Mucosa of rectum (tissue), 2 donors: ENCODE measurements at regions not wholly inside any gene's neighbourhood (a gene's known extent, or its start where the extent isn't known, plus 50 kb on each side); places are given as distances from the start of the nearest gene placed in this dataset.
"Not testable (repeated sequence)": the region's sequence is repeated elsewhere in the genome, so short reads cannot be mapped to it uniquely, and the experiment has no call there.

ENCODE experiments used
- H3K27ac ChIP-seq, 2 donors: one replicate each; pipeline ENCODE4 v1.7.0; 2013; ENCODE audit warnings: inconsistent platforms in 2 of 2, low read depth in 2 of 2, low read length in 2 of 2
- H3K27me3 ChIP-seq, 2 donors: one replicate each; pipeline ENCODE4 v1.7.0; 2013; ENCODE audit warnings: low read length in 2 of 2; ENCODE audit not compliant: control insufficient read depth in 2 of 2, insufficient read depth in 2 of 2
- H3K36me3 ChIP-seq, 2 donors: one replicate each; pipeline ENCODE4 v1.7.0; 2013; ENCODE audit warnings: low read length in 2 of 2; ENCODE audit not compliant: control insufficient read depth in 2 of 2, insufficient read depth in 2 of 2
- H3K4me1 ChIP-seq, 2 donors: one replicate each; pipeline ENCODE4 v1.7.0; 2013; ENCODE audit warnings: low read length in 2 of 2, mild to moderate bottlenecking in 1 of 2; ENCODE audit not compliant: control insufficient read depth in 2 of 2, insufficient read depth in 2 of 2
- H3K4me3 ChIP-seq, 2 donors: one replicate each; pipeline ENCODE4 v1.7.0; 2013; ENCODE audit warnings: low read length in 2 of 2
- H3K9ac ChIP-seq, 2 donors: one replicate each; pipeline ENCODE4 v1.7.0; 2013; ENCODE audit warnings: low read length in 2 of 2, low read depth in 1 of 2, mild to moderate bottlenecking in 1 of 2
- H3K9me3 ChIP-seq, 2 donors: one replicate each; pipeline ENCODE4 v1.7.0; 2013; ENCODE audit warnings: low read length in 2 of 2; ENCODE audit not compliant: control insufficient read depth in 2 of 2
- donor health status: healthy.
- donor health status: Normal muscosa, but diverticular disease.

DNA sequence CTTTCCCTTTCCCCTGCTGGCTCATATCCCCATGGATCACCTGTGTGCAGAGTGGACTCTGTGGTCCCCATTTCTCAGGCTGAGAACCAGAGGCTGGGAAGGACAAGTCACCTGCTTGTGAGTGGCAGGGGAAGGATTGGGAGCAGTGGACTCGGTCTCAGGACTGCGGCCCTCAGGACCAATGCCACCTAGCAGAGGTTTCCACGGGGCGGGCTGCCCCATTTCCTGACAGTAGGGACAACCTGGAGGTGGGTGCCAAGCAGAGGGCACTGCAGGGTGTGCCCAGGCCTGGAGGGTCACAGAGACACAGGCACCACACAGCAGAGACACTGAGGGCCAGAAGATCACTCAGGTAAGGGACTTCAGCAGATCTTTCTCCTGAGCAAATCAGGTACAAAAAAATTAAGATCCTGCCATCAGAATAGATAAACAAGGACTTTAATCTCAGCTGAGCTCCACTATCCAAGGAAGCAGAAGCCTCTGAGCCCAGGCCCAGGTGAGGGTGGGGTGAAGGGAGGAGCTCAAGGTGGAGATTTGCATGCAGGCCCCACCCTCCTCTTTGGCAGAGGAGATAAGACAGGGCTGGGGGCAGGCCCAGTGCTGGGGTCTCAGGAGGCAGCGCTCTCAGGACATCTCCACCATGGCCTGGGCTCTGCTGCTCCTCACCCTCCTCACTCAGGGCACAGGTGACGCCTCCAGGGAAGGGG, 113.8 kb downstream of the GGTLC2 start:
- not testable (repeated sequence) for H3K36me3 ChIP-seq, H3K9ac ChIP-seq, H3K4me1 ChIP-seq, H3K4me3 ChIP-seq, H3K27ac ChIP-seq, H3K27me3 ChIP-seq, H3K9me3 ChIP-seq

DNA sequence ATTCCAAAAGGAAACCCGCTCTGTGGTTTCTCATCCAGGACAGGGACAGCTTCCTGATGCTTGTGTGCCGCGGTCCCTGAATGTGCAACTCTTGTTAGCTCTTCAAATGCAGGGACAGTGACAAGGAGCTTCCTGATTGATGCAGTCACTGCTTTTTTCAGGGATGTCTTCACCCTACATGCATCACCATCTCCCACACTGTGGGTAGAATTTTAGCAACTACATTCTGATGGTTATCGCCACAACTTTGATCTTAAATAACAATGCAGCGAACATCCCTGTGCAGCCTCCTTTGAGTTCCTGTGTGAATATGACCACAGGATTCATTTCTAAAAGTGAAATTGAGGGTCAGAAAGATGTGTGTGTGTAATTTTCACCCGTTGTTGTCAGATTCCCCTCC, 115.0 kb downstream of the GGTLC2 start:
- Histone ChIP-seq H3K9me3 (no peaks in the 10 kb centered on the region), H3K27ac (no peak overlapping the region), H3K27me3 (peaks cover 0 to 2% of the 10 kb centered on the region in 2 donors), H3K36me3 (no peaks in the 10 kb centered on the region), H3K4me3 (no peak overlapping the region), H3K9ac (no peak overlapping the region), H3K4me1 (no peaks in the 10 kb centered on the region)

DNA sequence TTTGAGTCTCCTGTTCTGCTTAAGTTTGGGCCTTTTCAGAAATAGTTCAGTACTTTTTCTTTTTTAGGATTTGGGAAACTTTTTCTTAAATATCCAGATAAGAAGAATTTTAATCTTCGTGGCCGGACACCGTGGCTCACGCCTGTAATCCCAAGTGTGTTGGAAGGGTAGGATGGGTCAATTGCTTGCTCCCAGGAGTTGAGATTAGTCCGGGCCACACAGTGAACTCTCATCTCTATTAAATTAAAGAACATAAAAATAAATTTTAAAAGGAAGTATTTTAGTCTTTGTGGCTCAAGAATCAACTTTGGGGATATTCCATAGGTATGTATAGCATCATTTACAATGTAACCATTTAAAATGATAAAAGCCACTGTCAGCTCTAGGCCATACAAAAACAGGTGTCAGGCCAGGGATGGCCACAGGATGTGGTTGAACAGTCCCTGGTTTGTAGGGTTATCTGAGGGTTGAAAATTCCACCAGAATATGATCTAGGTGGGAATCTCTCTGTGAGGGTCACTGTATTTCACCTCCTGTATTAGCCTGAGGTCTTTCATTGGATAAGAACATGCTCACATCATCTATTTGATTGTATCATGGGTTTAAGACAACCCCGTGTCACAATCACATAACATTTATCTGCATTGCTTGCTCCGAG, 115.6 kb downstream of the GGTLC2 start:
- Histone ChIP-seq H3K27ac (no peak overlapping the region), H3K27me3 (peaks cover 0 to 2% of the 10 kb centered on the region in 2 donors)

DNA sequence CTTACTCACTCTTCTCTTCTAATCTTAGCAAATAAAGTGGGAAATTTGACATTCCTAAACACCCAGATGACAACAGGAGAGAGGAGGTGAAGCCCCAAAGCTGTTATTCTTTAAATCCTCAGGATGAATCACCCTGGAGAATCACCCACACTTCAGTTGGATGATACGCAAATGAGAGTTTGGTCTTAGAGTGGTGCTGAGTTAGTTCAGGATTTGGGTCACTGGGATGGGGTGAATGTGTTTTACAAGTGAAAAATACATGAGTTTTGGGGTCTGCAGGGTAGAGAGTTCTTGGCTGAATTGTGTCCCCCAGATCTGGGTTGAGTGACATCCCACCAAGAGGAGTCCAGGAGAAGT, 117.2 kb downstream of the GGTLC2 start:
- no peaks in the 10 kb centered on the region for H3K4me1 ChIP-seq
- H3K27me3 ChIP-seq = no peaks in the 10 kb centered on the region
- no peak overlapping the region for H3K4me3 ChIP-seq
- H3K9me3 ChIP-seq = no peaks in the 10 kb centered on the region
- H3K36me3 ChIP-seq = no peaks in the 10 kb centered on the region
- no peak overlapping the region for H3K27ac ChIP-seq
- no peak overlapping the region for H3K9ac ChIP-seq

More for the DNA sequence above, 115.6 kb downstream of the GGTLC2 start:
- no peak overlapping the region for H3K9ac ChIP-seq
- no peaks in the 10 kb centered on the region for H3K9me3 ChIP-seq
- no peaks in the 10 kb centered on the region for H3K4me1 ChIP-seq
- H3K4me3 ChIP-seq = no peak overlapping the region
- H3K36me3 ChIP-seq = no peaks in the 10 kb centered on the region

DNA sequence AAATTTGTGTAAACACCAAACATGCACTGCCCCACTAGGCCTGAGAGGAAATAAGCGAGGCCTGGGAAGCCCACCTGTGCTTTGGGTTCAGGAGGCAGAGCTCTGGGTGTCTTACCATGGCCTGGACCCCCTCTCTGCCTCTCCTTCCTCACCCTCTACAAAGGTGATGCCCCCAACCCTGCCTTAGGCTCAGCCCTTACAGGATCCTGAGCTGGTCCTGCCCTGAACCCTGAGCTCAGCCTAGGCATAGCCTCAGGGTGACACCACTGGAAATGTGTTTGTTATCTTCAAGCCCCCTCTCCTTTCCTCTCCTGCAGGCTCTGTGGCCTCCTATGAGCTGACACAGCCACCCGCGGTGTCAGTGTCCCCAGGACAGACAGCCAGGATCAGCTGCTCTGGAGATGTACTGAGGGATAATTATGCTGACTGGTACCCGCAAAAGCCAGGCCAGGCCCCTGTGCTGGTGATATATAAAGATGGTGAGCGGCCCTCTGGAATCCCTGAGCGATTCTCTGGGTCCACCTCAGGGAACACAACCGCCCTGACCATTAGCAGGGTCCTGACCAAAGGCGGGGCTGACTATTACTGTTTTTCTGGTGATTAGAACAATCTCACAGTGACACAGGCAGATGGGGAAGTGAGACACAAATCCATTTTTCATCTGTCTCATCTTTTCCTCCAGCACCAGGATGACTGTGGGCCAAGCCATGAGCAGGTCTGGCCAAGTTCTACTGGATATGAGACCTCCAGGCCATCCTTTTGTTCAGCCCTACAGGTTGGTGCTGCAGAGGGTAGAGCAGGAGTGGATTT, 117.8 kb downstream of the GGTLC2 start:
- Histone ChIP-seq H3K36me3 (no peaks in the 10 kb centered on the region), H3K27ac (no peak overlapping the region), H3K4me1 (no peaks in the 10 kb centered on the region), H3K4me3 (no peak overlapping the region), H3K9me3 (no peaks in the 10 kb centered on the region), H3K9ac (no peak overlapping the region), H3K27me3 (no peaks in the 10 kb centered on the region)

DNA sequence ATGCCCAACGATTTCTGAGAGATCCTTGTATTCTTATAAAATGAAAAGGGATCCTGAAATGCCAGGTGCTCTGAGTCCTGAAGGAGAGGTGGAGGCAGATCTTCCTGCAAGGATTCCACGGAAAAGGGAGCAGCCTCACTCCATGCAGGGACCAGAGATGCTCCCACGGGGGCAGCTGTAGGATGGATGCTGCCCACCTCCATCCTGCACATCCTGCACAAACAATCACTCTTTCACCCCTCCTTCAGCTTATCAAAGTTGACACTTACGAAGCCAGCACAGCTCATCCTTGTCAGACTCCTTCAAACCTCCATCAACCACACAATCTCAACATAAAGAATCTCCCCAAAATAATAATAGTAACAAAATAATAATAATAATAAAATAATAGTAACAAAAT, 119.1 kb downstream of the GGTLC2 start:
- Histone ChIP-seq H3K9ac (no peak overlapping the region), H3K27me3 (no peaks in the 10 kb centered on the region), H3K36me3 (no peaks in the 10 kb centered on the region), H3K4me1 (no peaks in the 10 kb centered on the region), H3K27ac (no peak overlapping the region), H3K4me3 (no peak overlapping the region), H3K9me3 (no peaks in the 10 kb centered on the region)

DNA sequence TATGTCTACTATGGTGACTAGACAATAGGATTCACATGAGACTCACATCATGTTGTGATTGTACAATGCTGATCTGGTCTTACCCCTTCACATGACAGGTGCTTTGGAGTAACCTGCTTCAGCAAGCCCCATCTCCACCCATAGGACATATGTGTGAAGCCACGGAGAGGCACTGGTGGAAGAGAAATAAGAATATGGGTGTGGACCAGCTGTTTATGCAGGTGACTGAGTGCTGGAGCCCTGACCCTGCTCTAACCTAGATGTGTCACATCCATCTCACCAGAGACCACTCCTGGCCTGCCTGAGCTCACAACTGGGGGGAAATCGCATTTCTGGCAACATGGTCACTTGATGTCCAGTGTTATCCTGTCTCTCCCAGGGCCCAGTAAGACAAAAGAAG, 119.7 kb downstream of the GGTLC2 start:
- Histone ChIP-seq H3K27ac (no peak overlapping the region), H3K36me3 (no peaks in the 10 kb centered on the region), H3K9ac (no peak overlapping the region), H3K4me3 (no peak overlapping the region), H3K27me3 (no peaks in the 10 kb centered on the region), H3K9me3 (no peaks in the 10 kb centered on the region), H3K4me1 (no peaks in the 10 kb centered on the region)

DNA sequence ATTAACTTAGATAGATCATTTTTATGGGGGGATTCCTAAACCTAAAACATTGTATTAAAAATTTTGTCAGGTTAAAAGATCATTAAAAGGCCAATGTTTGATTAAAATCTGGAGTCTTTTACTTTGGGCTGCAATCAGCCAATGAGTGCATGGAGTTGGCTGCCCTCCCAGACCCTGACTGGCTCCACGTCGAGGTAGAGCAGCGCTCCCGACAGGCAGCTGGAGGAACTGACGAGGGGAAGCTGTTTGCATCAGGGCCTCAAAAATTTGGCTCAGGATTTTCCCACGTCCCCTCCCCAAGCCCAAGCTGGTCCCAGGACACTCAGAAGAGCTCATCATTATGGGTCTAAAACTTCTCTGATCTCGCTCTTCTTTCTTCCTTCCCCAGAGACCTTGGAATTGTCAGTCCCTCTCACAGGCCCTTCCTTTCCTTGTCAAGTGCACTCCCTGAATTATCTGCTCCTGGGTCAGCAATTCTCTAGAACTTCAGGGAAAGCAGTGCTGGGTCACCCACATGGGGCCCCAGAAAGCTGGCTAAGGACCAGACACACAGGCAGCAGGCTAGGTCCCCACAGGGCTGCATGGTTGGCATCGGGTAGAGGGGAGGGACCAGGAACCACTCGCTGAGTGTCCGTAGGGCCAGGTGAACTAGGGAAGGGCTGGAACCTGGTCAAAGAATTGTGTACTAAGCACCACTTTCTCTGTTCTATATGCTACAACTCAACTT, 119.6 kb upstream of the IGLL5 start:
- H3K9me3 ChIP-seq = no peaks in the 10 kb centered on the region
- H3K36me3 ChIP-seq = no peaks in the 10 kb centered on the region
- no peaks in the 10 kb centered on the region for H3K27me3 ChIP-seq
- H3K9ac ChIP-seq = no peak overlapping the region
- H3K27ac ChIP-seq = no peak overlapping the region
- H3K4me3 ChIP-seq = no peak overlapping the region
- H3K4me1 ChIP-seq = no peaks in the 10 kb centered on the region

DNA sequence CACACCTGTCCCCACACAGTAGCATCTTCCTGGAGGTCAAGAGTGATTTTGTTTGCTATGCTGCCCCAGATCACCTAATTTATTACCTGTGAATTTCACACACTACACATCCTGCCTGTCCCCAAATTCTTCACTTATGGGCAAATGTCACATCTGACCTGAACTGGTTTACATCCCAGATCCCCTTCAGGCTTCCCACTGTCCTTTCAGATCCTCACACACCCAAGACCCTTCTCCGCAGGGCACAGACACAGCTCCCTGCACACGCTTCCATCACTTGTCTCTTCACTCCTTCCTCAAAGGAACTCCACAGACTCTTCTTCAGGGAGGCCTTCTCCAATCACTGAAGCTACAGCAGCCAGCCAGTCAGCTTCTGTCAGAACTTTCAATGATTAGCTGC, 118.7 kb upstream of the IGLL5 start:
- Histone ChIP-seq H3K27ac (no peak overlapping the region), H3K9ac (no peak overlapping the region), H3K4me1 (no peaks in the 10 kb centered on the region), H3K27me3 (no peaks in the 10 kb centered on the region), H3K36me3 (no peaks in the 10 kb centered on the region), H3K9me3 (no peaks in the 10 kb centered on the region), H3K4me3 (no peak overlapping the region)
